ENCODE measurements at regions not wholly inside any gene's neighbourhood (a gene's known extent, or its start where the extent isn't known, plus 50 kb on each side); places are given as distances from the start of the nearest gene placed in this dataset.

GRCh38 chr10:2891770-2892124 is 175.6 kb upstream of the PFKP start:
- no peak for TF ChIP-seq POLR2AphosphoS5 (IDR thresholded peaks at IDR 0.05; ENCODE audit: low read depth)
- TF ChIP-seq CREB1 (CRISPR knock-in tag; IDR thresholded peaks at IDR 0.05; ENCODE audit: low read depth): no peak
- no peak for TF ChIP-seq ZNF331 (CRISPR knock-in tag; IDR thresholded peaks at IDR 0.05; ENCODE audit: low read depth)
- TF ChIP-seq NANOG (IDR thresholded peaks at IDR 0.05; ENCODE audit: borderline replicate concordance): no peak
- TF ChIP-seq ZNF462 (CRISPR knock-in tag; IDR thresholded peaks at IDR 0.05): no peak
- no peak for TF ChIP-seq CTCF (conservative IDR thresholded peaks at IDR 0.05; ENCODE audit: low read depth in 2 of 2)
- no peak for TF ChIP-seq ETS1 (IDR thresholded peaks at IDR 0.05)
- TF ChIP-seq ZNF114 (CRISPR knock-in tag; IDR thresholded peaks at IDR 0.05): no peak
- TF ChIP-seq REST (IDR thresholded peaks at IDR 0.05; ENCODE audit: unreplicated experiment): no peak
- H3K27me3 Mint-ChIP-seq (ENCODE audit: insufficient read depth, low read depth, poor library complexity): no peaks in the 10 kb centered on the region
- no peaks in the 10 kb centered on the region for H3K36me3 Mint-ChIP-seq (ENCODE audit: low read depth)
- H2AFZ ChIP-seq: no peak overlapping the region
- H3K4me1 ChIP-seq (ENCODE audit: insufficient read depth): no peaks in the 10 kb centered on the region
- no peaks in the 10 kb centered on the region for H3K36me3 ChIP-seq (ENCODE audit: insufficient read depth)
- no peak overlapping the region for H3K27ac ChIP-seq (ENCODE audit: low read depth)
- no peaks in the 10 kb centered on the region for H3K27me3 ChIP-seq (ENCODE audit: insufficient read depth)
- no peak overlapping the region for H3K27ac Mint-ChIP-seq
- H3K4me3 Mint-ChIP-seq: no peak overlapping the region
- H3K4me1 Mint-ChIP-seq: peaks cover 7% of the 10 kb centered on the region
- H3K4me3 ChIP-seq: no peak overlapping the region
- no peak overlapping the region for H3K4me2 ChIP-seq
- no peaks in the 10 kb centered on the region for H3K9me3 Mint-ChIP-seq
- ATAC-seq (no peak), DNase-seq (ENCODE audit: low spot score) (no peak)
- H3F3A ChIP-seq (replicated peaks; ENCODE audit: low read depth): no peaks in the 10 kb centered on the region
- no peaks in the 10 kb centered on the region for H4K20me1 ChIP-seq (replicated peaks; ENCODE audit: insufficient read depth)
- H3K9me2 ChIP-seq (ENCODE audit: insufficient read depth): no peaks in the 10 kb centered on the region
- H3K79me2 ChIP-seq (replicated peaks; ENCODE audit: insufficient read depth): no peaks in the 10 kb centered on the region
